Peyer's patch (tissue), 4 donors: ENCODE measurements at regions not wholly inside any gene's neighbourhood (a gene's known extent, or its start where the extent isn't known, plus 50 kb on each side); places are given as distances from the start of the nearest gene placed in this dataset.

Experiments used
- DNase-seq, 3 donors: peaks; one replicate each; pipeline ENCODE4 v3.0.0-alpha.2; 2017 to 2019
- H3K27ac ChIP-seq, 4 donors: fragments of 200-600 bp; sonication (generic); one replicate each; pipeline ENCODE4 v1.5.1; 2016 to 2019
- H3K27me3 ChIP-seq, 2 donors: fragments of 200-600 bp; sonication (generic); one replicate each; pipeline ENCODE4 v1.5.1; 2019
- H3K36me3 ChIP-seq, 3 donors: fragments of 200-600 bp; sonication (generic); one replicate each; pipeline ENCODE4 v1.5.1; 2016 to 2019
- H3K4me1 ChIP-seq, 4 donors: fragments of 200-600 bp; sonication (generic); one replicate each; pipeline ENCODE4 v1.5.1; 2016 to 2019
- H3K4me3 ChIP-seq, 4 donors: fragments of 200-600 bp; sonication (generic); 1 replicate in 3 of 4; 2 replicates in 1 of 4; pipeline ENCODE4 v1.5.1; 2016 to 2019; ENCODE audit warnings: mild to moderate bottlenecking in 1 of 4
- H3K9me3 ChIP-seq, 4 donors: fragments of 200-600 bp; sonication (generic); one replicate each; pipeline ENCODE4 v1.5.1; 2016 to 2019; ENCODE audit warnings: mild to moderate bottlenecking in 1 of 4
- POLR2A ChIP-seq, 2 donors: fragments of 450-650 bp; IDR thresholded peaks; one replicate each; pipeline ENCODE4 v1.5.1; 2017; ENCODE audit warnings: antibody characterized with exemption in 2 of 2, mild to moderate bottlenecking in 2 of 2, moderate library complexity in 2 of 2
- TF ChIP-seq, protein P1 (sequence below), 6 experiments: fragments of 450-650 bp in 4 of 6; fragments of 200-600 bp in 2 of 6; sonication (generic) in 1 of 6; IDR thresholded peaks; one replicate each; pipeline ENCODE4 v1.5.1; 2017 to 2019; ENCODE audit warnings: antibody characterized with exemption in 6 of 6, mild to moderate bottlenecking in 3 of 6, moderate library complexity in 1 of 6

DNA sequence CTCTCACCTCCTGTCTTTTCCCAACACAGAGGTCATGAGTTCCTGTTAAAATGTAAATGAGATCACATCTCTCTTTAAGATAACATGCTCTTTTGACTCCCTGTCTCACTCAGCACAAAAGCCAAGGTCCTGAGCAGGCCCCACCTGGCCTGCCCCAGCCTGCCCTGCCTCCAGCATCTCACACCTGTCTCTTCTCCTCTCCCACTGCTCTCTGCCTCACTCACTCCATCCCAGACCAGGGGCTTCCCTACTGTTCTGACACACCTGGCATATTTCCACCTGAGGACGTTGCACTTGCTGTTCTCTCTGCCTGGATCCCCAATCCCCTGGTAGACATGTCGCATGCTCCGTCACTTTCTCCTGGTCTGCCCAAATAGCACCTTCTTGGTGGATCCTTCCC lies 285.0 kb upstream of the ZMIZ1 start:
- TF ChIP-seq, protein P1, sequence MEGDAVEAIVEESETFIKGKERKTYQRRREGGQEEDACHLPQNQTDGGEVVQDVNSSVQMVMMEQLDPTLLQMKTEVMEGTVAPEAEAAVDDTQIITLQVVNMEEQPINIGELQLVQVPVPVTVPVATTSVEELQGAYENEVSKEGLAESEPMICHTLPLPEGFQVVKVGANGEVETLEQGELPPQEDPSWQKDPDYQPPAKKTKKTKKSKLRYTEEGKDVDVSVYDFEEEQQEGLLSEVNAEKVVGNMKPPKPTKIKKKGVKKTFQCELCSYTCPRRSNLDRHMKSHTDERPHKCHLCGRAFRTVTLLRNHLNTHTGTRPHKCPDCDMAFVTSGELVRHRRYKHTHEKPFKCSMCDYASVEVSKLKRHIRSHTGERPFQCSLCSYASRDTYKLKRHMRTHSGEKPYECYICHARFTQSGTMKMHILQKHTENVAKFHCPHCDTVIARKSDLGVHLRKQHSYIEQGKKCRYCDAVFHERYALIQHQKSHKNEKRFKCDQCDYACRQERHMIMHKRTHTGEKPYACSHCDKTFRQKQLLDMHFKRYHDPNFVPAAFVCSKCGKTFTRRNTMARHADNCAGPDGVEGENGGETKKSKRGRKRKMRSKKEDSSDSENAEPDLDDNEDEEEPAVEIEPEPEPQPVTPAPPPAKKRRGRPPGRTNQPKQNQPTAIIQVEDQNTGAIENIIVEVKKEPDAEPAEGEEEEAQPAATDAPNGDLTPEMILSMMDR (IDR thresholded peaks at IDR 0.05), result no peak
- no peak for TF ChIP-seq POLR2A (IDR thresholded peaks at IDR 0.05)
- H3K27me3 ChIP-seq, result no peaks in the 10 kb centered on the region
- H3K9me3 ChIP-seq, result peaks cover 0 to 4% (median 0%) of the 10 kb centered on the region in 4 donors
- H3K36me3 ChIP-seq, result no peaks in the 10 kb centered on the region
- H3K4me1 ChIP-seq, result no peaks in the 10 kb centered on the region
- no peak overlapping the region for H3K27ac ChIP-seq
- no peak overlapping the region for H3K4me3 ChIP-seq
- peak in 1 of 3 donors; percentile 8 for DNase-seq

DNA sequence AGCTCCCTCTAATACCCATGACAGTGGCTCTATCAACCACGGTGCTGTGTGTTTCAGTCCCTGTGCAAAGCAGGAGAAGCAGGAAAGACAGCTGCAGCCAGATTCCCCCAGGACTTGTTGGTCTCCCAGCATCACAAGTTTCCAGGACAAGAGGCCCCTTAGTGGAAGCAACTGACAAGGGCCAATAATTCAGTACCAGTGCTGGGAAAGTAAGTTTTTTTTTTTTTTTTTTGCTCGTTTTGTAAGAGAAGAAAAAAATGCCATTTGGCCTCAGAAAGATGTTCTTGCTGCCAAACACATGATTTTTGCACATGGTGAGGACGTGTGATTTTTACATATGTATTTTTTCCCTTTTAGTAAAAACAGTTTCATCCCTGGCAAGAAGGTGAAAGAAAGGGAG lies 284.2 kb upstream of the ZMIZ1 start:
- DNase-seq, result no peak
- H3K36me3 ChIP-seq, result no peaks in the 10 kb centered on the region
- peaks cover 0 to 4% (median 0%) of the 10 kb centered on the region in 4 donors for H3K9me3 ChIP-seq
- no peak overlapping the region for H3K27ac ChIP-seq
- H3K4me3 ChIP-seq, result no peak overlapping the region
- TF ChIP-seq POLR2A (IDR thresholded peaks at IDR 0.05), result no peak
- H3K4me1 ChIP-seq, result no peaks in the 10 kb centered on the region
- H3K27me3 ChIP-seq, result no peaks in the 10 kb centered on the region

- no peaks in the 10 kb centered on the region for H3K36me3 ChIP-seq
- H3K27ac ChIP-seq, result no peak overlapping the region
- H3K9me3 ChIP-seq, result peaks cover 0 to 4% (median 0%) of the 10 kb centered on the region in 4 donors
- H3K27me3 ChIP-seq, result no peaks in the 10 kb centered on the region
- DNase-seq, result no peak
- no peak overlapping the region for H3K4me3 ChIP-seq
- TF ChIP-seq POLR2A (IDR thresholded peaks at IDR 0.05), result no peak
- TF ChIP-seq, protein P1 (IDR thresholded peaks at IDR 0.05), result no peak
- H3K4me1 ChIP-seq, result no peaks in the 10 kb centered on the region
Observed at GRCh38 chr10:78785066-78785465, 283.7 kb upstream of the ZMIZ1 start.

GRCh38 chr10:78785991-78786390 lies 282.8 kb upstream of the ZMIZ1 start:
- no peak overlapping the region for H3K4me3 ChIP-seq
- no peaks in the 10 kb centered on the region for H3K4me1 ChIP-seq
- TF ChIP-seq, protein P1 (IDR thresholded peaks at IDR 0.05), result no peak
- no peak for TF ChIP-seq POLR2A (IDR thresholded peaks at IDR 0.05)
- peaks cover 0 to 4% (median 0%) of the 10 kb centered on the region in 4 donors for H3K9me3 ChIP-seq
- H3K27ac ChIP-seq, result no peak overlapping the region
- no peaks in the 10 kb centered on the region for H3K27me3 ChIP-seq
- H3K36me3 ChIP-seq, result no peaks in the 10 kb centered on the region
- DNase-seq, result no peak

DNA sequence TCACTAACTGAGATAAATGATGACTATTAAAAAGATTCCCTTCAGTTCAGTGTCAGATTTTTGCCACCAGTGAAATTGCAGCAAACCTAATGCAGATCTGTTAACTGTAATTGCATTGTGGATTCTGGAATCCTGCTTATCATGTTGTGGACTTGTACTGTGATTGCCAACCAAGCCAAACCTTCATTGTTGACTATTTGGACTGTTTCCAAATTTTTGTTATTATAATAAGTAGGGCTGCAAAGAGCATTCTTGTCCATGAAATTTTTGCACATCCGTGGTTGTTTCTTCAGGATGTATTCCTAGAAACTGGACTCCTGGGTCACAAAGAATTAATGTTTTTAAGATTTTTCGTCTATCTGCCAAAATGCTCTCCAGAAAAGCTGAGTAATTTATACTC lies 281.6 kb upstream of the ZMIZ1 start:
- no peak for TF ChIP-seq POLR2A (IDR thresholded peaks at IDR 0.05)
- TF ChIP-seq, protein P1 (IDR thresholded peaks at IDR 0.05), result no peak
- Histone ChIP-seq H3K27me3 (no peaks in the 10 kb centered on the region), H3K4me1 (no peaks in the 10 kb centered on the region), H3K9me3 (peaks cover 0 to 4% (median 0%) of the 10 kb centered on the region in 4 donors), H3K4me3 (no peak overlapping the region), H3K36me3 (no peaks in the 10 kb centered on the region), H3K27ac (no peak overlapping the region)
- no peak for DNase-seq

- TF ChIP-seq, protein P1 (IDR thresholded peaks at IDR 0.05), result no peak
- TF ChIP-seq POLR2A (IDR thresholded peaks at IDR 0.05), result no peak
- no peaks in the 10 kb centered on the region for H3K36me3 ChIP-seq
Observed at GRCh38 chr10:78794736-78795455, 273.9 kb upstream of the ZMIZ1 start.

More at GRCh38 chr10:78794736-78795455, 273.9 kb upstream of the ZMIZ1 start:
- Histone ChIP-seq H3K27ac (no peak overlapping the region), H3K9me3 (peaks cover 0 to 3% (median 0%) of the 10 kb centered on the region in 4 donors), H3K4me1 (no peaks in the 10 kb centered on the region), H3K4me3 (no peak overlapping the region), H3K27me3 (no peaks in the 10 kb centered on the region)
- no peak for DNase-seq
